Cardiac muscle cell (in vitro differentiated cells and primary cell): ENCODE measurements at regions not wholly inside any gene's neighbourhood (a gene's known extent, or its start where the extent isn't known, plus 50 kb on each side); places are given as distances from the start of the nearest gene placed in this dataset.

Experiments
- DNase-seq, 2 donors: peaks; one replicate each; pipeline versions ENCODE4 v3.0.0 to v3.0.0-alpha.2; 2010 to 2017; ENCODE audit warnings: low read depth in 1 of 2, low spot score in 1 of 2
- H3K27ac ChIP-seq: fragments of 200-600 bp; sonication (generic); 2 replicates; pipeline ENCODE4 v1.5.1; 2016
- H3K27me3 ChIP-seq: fragments of 200-600 bp; sonication (generic); 2 replicates; pipeline ENCODE4 v1.6.0; 2016; ENCODE audit warnings: control low read depth
- H3K36me3 ChIP-seq: fragments of 200-600 bp; sonication (generic); 2 replicates; pipeline ENCODE4 v1.5.1; 2016; ENCODE audit warnings: control low read depth
- H3K4me1 ChIP-seq: fragments of 200-600 bp; sonication (generic); 2 replicates; pipeline ENCODE4 v1.8.1; 2017; ENCODE audit warnings: low read depth, mild to moderate bottlenecking, mixed run types
- H3K4me3 ChIP-seq: fragments of 200-600 bp; sonication (generic); 2 replicates; pipeline ENCODE4 v1.5.1; 2016; ENCODE audit warnings: mild to moderate bottlenecking
- H3K9me3 ChIP-seq: fragments of 200-600 bp; sonication (generic); 2 replicates; pipeline ENCODE4 v1.5.1; 2017; ENCODE audit warnings: low read depth, mild to moderate bottlenecking, control low read depth
- CTCF ChIP-seq: IDR thresholded peaks from 2 replicates; pipeline ENCODE4 v1.5.1; 2012; ENCODE audit warnings: low read depth, mild to moderate bottlenecking, low read length

- no peaks in the 10 kb centered on the region for H3K9me3 ChIP-seq
- no peak overlapping the region for H3K27ac ChIP-seq
- no peak for DNase-seq
- H3K36me3 ChIP-seq = no peaks in the 10 kb centered on the region
- H3K27me3 ChIP-seq = no peaks in the 10 kb centered on the region
- H3K4me3 ChIP-seq = no peak overlapping the region
- TF ChIP-seq CTCF = no peak
- H3K4me1 ChIP-seq = no peaks in the 10 kb centered on the region
Observed at GRCh38 chr12:103075848-103076247, 118.4 kb downstream of the ASCL1 start.

- Histone ChIP-seq H3K9me3 (no peaks in the 10 kb centered on the region), H3K27ac (no peak overlapping the region), H3K4me3 (no peak overlapping the region), H3K4me1 (no peaks in the 10 kb centered on the region), H3K27me3 (no peaks in the 10 kb centered on the region), H3K36me3 (no peaks in the 10 kb centered on the region)
- no peak for DNase-seq
- TF ChIP-seq CTCF = no peak
Observed at GRCh38 chr12:103077108-103077773, 119.8 kb downstream of the ASCL1 start.

- H3K9me3 ChIP-seq = no peaks in the 10 kb centered on the region
- H3K4me1 ChIP-seq = no peaks in the 10 kb centered on the region
- no peak overlapping the region for H3K27ac ChIP-seq
- H3K27me3 ChIP-seq = no peaks in the 10 kb centered on the region
- no peak for DNase-seq
- no peak for TF ChIP-seq CTCF
- no peaks in the 10 kb centered on the region for H3K36me3 ChIP-seq
- no peak overlapping the region for H3K4me3 ChIP-seq
Observed at GRCh38 chr12:103085541-103085940, 128.1 kb downstream of the ASCL1 start.

- Histone ChIP-seq H3K36me3 (no peaks in the 10 kb centered on the region), H3K4me1 (no peaks in the 10 kb centered on the region), H3K9me3 (no peaks in the 10 kb centered on the region), H3K27ac (no peak overlapping the region), H3K4me3 (no peak overlapping the region), H3K27me3 (no peaks in the 10 kb centered on the region)
- DNase-seq = no peak
- no peak for TF ChIP-seq CTCF
Observed at GRCh38 chr12:103086471-103086870, 129.0 kb downstream of the ASCL1 start.

- H3K4me1 ChIP-seq = no peaks in the 10 kb centered on the region
- H3K27ac ChIP-seq = no peak overlapping the region
- H3K9me3 ChIP-seq = no peaks in the 10 kb centered on the region
- H3K36me3 ChIP-seq = no peaks in the 10 kb centered on the region
- no peak overlapping the region for H3K4me3 ChIP-seq
- H3K27me3 ChIP-seq = no peaks in the 10 kb centered on the region
- TF ChIP-seq CTCF = no peak
- no peak for DNase-seq
Observed at GRCh38 chr12:103093499-103094106, 136.1 kb downstream of the ASCL1 start.
